Lower lobe of right lung (tissue), 2 donors: ENCODE measurements at regions not wholly inside any gene's neighbourhood (a gene's known extent, or its start where the extent isn't known, plus 50 kb on each side); places are given as distances from the start of the nearest gene placed in this dataset.
"Not testable (repeated sequence)": the region's sequence is repeated elsewhere in the genome, so short reads cannot be mapped to it uniquely, and the experiment has no call there.

ENCODE experiments used
- ATAC-seq, 2 donors: fragments of 200-7000 bp; cut with Tn5 transposase; one replicate each; pipeline ENCODE4 v1.9.1; 2020 to 2022; ENCODE audit warnings: mild to moderate bottlenecking in 2 of 2, moderate library complexity in 2 of 2
- DNase-seq: peaks from one replicate; pipeline ENCODE4 v3.0.0-alpha.2; 2020
- H3K27ac ChIP-seq: fragments of 200-600 bp; one replicate; pipeline ENCODE4 v1.8.0; 2022
- H3K27me3 ChIP-seq: fragments of 200-600 bp; one replicate; pipeline ENCODE4 v1.8.0; 2022; ENCODE audit warnings: low read depth
- H3K36me3 ChIP-seq: fragments of 200-600 bp; one replicate; pipeline ENCODE4 v1.8.0; 2022; ENCODE audit warnings: mild to moderate bottlenecking
- H3K4me1 ChIP-seq: fragments of 200-600 bp; one replicate; pipeline ENCODE4 v1.8.0; 2022
- H3K4me3 ChIP-seq: fragments of 200-600 bp; one replicate; pipeline ENCODE4 v1.8.0; 2022; ENCODE audit warnings: mild to moderate bottlenecking
- H3K9me3 ChIP-seq: fragments of 200-600 bp; one replicate; pipeline ENCODE4 v1.8.0; 2022
- intact Hi-C: fragments of 100-400 bp; cut with DNase I; formaldehyde crosslinking; loops from one replicate; pipeline ENCODE4 v1.11.0; 2022
- TF ChIP-seq, protein P1 (sequence below): fragments of 200-600 bp; IDR thresholded peaks from one replicate; pipeline ENCODE4 v1.8.0; 2022; ENCODE audit warnings: antibody characterized with exemption, mild to moderate bottlenecking
- donor health status: DM: no; HTN: yes; CAD: no; lungs with severe emphysema.

DNA sequence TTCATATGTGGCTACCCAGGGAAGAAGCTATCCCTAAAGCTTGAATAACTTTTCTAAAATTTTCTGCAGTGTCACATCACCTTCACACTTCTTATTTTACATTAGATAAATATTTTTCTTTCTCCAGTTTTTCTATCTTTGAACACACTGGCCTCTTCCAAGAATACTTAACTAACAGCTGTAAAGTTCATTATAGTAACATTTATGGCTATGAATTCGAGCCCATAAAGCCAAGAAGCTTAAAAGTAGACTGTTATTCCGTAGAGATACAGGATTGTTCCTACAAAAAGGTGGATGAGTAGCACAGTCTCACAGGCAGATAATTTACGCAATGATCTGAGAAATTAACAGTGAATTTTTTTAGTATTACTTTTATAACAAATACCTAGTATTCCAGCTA is 55.7 kb upstream of the BMP5 start:
- intact Hi-C loops, result no loop called here
- Histone ChIP-seq H3K4me1 (no peaks in the 10 kb centered on the region), H3K4me3 (no peak overlapping the region), H3K27ac (no peak overlapping the region), H3K9me3 (no peaks in the 10 kb centered on the region), H3K27me3 (no peaks in the 10 kb centered on the region), H3K36me3 (no peaks in the 10 kb centered on the region)
- ATAC-seq (no peak), DNase-seq (no peak)
- TF ChIP-seq, protein P1, sequence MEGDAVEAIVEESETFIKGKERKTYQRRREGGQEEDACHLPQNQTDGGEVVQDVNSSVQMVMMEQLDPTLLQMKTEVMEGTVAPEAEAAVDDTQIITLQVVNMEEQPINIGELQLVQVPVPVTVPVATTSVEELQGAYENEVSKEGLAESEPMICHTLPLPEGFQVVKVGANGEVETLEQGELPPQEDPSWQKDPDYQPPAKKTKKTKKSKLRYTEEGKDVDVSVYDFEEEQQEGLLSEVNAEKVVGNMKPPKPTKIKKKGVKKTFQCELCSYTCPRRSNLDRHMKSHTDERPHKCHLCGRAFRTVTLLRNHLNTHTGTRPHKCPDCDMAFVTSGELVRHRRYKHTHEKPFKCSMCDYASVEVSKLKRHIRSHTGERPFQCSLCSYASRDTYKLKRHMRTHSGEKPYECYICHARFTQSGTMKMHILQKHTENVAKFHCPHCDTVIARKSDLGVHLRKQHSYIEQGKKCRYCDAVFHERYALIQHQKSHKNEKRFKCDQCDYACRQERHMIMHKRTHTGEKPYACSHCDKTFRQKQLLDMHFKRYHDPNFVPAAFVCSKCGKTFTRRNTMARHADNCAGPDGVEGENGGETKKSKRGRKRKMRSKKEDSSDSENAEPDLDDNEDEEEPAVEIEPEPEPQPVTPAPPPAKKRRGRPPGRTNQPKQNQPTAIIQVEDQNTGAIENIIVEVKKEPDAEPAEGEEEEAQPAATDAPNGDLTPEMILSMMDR, result no peak

DNA sequence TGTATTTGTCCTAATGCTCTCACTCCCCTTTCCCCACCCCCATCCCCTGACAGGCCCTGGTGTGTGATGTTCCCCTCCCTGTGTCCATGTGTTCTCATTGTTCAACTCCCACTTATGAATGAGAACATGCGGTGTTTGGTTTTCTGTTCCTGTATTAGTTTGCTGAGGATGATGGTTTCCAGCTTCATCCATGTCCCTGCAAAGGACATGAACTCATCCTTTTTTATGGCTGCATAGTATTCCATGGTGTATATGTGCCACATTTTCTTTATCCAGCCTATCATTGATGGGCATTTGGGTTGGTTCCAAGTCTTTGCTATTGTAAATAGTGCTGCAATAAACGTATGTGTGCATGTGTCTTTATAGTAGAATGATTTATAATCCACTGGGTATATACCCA is 52.3 kb upstream of the BMP5 start:
- ATAC-seq, H3K27ac ChIP-seq, DNase-seq, intact Hi-C loops, H3K36me3 ChIP-seq, H3K27me3 ChIP-seq, H3K4me1 ChIP-seq, H3K4me3 ChIP-seq, H3K9me3 ChIP-seq: not testable (repeated sequence)

DNA sequence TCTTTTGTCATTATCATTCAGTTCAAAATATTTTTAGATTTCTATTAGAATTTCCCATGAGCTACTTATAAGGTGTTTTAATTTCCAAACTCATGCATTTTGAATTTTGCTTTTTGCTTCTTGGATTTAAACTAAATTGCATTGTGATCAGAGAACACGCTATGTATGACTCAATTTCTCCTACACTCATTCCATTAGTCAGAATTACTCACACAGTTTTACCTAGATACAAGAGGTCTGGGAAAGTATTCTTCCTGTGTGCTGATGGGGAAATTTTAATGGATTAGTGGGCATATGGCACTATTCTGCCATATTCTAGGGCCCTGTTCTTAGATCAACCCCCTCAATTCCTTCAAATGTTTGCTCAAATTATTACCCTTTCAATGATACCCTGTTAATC is 49.9 kb upstream of the BMP5 start:
- ATAC-seq, result no peak
- intact Hi-C loops, result no loop called here
- Histone ChIP-seq H3K27ac (no peak overlapping the region), H3K27me3 (no peaks in the 10 kb centered on the region), H3K4me3 (no peak overlapping the region), H3K9me3 (no peaks in the 10 kb centered on the region), H3K4me1 (no peaks in the 10 kb centered on the region), H3K36me3 (no peaks in the 10 kb centered on the region)
- DNase-seq, result no peak
- TF ChIP-seq, protein P1, result no peak
